Colonic mucosa (tissue), 4 donors: ENCODE measurements at regions not wholly inside any gene's neighbourhood (a gene's known extent, or its start where the extent isn't known, plus 50 kb on each side); places are given as distances from the start of the nearest gene placed in this dataset.

Source experiments
- DNase-seq: peaks from one replicate; pipeline ENCODE4 v3.0.0-alpha.2; 2020
- H3K27ac ChIP-seq: fragments of 200-600 bp; one replicate; pipeline ENCODE4 v1.8.0; 2021
- H3K27me3 ChIP-seq: fragments of 200-600 bp; one replicate; pipeline ENCODE4 v1.8.0; 2021
- H3K36me3 ChIP-seq: fragments of 200-600 bp; one replicate; pipeline ENCODE4 v1.8.0; 2021
- H3K4me1 ChIP-seq: fragments of 200-600 bp; one replicate; pipeline ENCODE4 v1.8.0; 2021; ENCODE audit warnings: mild to moderate bottlenecking
- H3K4me3 ChIP-seq: fragments of 200-600 bp; one replicate; pipeline ENCODE4 v1.8.0; 2021
- H3K9ac ChIP-seq, 2 donors: one replicate each; pipeline ENCODE4 v1.7.0; 2013; ENCODE audit warnings: control low read depth in 2 of 2, low read depth in 2 of 2, low read length in 2 of 2
- H3K9me3 ChIP-seq: fragments of 200-600 bp; one replicate; pipeline ENCODE4 v1.8.0; 2021
- intact Hi-C: fragments of 100-400 bp; cut with DNase I; formaldehyde crosslinking; loops from one replicate; pipeline ENCODE4 v1.14.1; 2022
- TF ChIP-seq, protein P1 (sequence below): fragments of 200-600 bp; IDR thresholded peaks from one replicate; pipeline ENCODE4 v1.8.0; 2022; ENCODE audit warnings: antibody characterized with exemption, mild to moderate bottlenecking
- donor health status: healthy.
- donor health status: DM: no; HTN: no; CAD: no.
- donor health status: DM: no; HTN: no; CAD: no.

DNA sequence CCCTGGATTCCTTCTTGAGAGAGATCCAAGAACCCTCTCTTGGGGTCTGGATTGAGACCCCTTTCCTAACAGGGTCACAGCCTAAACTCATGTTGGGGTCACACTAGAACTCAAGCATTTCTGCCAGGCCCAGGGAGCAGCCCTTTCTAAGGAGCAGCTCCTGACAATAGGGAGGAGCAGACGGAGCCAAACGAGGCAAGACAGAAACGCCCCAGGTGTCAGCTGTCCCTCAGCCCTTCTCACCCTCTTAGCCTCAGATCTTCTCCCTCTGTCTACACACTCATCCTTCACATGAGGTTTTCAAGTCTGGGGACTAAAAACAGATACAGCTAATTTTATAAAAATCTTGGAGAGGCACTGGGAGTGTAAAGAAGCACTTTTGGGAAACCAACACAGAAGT lies 157.2 kb downstream of the SOCS6 start:
- no peak overlapping the region for H3K27ac ChIP-seq
- DNase-seq: no peak
- H3K27me3 ChIP-seq: no peaks in the 10 kb centered on the region
- H3K9ac ChIP-seq: no peak overlapping the region
- no peaks in the 10 kb centered on the region for H3K36me3 ChIP-seq
- H3K4me3 ChIP-seq: no peak overlapping the region
- intact Hi-C loops: no loop called here
- H3K9me3 ChIP-seq: no peaks in the 10 kb centered on the region
- H3K4me1 ChIP-seq: no peaks in the 10 kb centered on the region
- TF ChIP-seq, protein P1, sequence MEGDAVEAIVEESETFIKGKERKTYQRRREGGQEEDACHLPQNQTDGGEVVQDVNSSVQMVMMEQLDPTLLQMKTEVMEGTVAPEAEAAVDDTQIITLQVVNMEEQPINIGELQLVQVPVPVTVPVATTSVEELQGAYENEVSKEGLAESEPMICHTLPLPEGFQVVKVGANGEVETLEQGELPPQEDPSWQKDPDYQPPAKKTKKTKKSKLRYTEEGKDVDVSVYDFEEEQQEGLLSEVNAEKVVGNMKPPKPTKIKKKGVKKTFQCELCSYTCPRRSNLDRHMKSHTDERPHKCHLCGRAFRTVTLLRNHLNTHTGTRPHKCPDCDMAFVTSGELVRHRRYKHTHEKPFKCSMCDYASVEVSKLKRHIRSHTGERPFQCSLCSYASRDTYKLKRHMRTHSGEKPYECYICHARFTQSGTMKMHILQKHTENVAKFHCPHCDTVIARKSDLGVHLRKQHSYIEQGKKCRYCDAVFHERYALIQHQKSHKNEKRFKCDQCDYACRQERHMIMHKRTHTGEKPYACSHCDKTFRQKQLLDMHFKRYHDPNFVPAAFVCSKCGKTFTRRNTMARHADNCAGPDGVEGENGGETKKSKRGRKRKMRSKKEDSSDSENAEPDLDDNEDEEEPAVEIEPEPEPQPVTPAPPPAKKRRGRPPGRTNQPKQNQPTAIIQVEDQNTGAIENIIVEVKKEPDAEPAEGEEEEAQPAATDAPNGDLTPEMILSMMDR: no peak

DNA sequence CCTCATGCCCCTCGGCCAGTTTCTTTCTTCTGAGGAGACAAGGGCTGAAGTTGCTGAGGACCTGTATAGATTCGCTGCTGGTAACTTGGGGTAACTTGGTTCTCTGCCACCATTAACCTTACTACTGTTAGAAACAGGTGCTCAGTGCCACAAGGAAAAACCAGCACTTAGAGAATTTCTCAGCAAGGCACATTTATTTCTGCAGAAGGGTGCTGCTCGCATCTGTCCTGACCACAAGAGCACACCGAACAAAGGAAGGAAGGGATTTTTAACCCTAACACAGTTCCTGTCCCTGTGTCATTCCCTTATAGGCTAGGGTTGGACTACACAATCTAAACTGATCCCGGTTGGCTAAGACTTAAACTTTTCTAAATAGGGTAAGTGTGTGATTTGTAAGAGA lies 154.1 kb downstream of the SOCS6 start:
- no peaks in the 10 kb centered on the region for H3K27me3 ChIP-seq
- H3K27ac ChIP-seq: no peak overlapping the region
- no peaks in the 10 kb centered on the region for H3K36me3 ChIP-seq
- no peaks in the 10 kb centered on the region for H3K4me1 ChIP-seq
- H3K4me3 ChIP-seq: no peak overlapping the region
- intact Hi-C loops: no loop called here
- H3K9me3 ChIP-seq: no peaks in the 10 kb centered on the region
- TF ChIP-seq, protein P1: no peak
- no peak for DNase-seq
- no peak overlapping the region for H3K9ac ChIP-seq

DNA sequence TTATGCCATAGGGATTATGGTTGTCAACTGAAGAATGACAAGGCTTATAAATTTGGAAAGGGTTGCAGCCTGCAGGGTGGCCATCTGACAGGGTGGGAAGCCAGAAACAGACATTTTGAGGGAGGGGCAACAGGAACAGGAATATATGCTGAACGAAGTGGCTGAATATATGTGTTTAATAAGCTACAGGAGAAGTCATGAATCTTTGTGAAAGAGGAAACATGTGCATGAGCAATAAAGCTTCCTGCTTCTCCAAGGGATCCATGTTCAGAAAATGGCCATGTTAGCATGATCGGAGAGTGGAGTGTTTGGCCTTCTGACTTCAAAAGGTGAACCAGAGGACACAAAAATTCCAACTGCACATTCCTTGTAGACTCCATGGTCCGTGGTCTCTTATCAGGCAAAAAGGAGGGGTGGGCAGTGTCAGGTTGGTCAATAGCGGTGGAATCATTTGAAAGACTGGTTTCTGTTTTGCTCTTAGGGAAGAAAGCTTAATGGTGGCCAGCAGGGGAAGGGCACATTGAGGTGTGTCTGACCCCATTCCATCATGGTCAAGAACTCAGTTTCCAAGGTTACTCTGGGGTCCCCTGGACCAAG lies 144.1 kb downstream of the SOCS6 start:
- intact Hi-C loops: no loop called here
- TF ChIP-seq, protein P1: no peak
- H3K27me3 ChIP-seq: no peaks in the 10 kb centered on the region
- DNase-seq: no peak
- no peak overlapping the region for H3K4me3 ChIP-seq
- H3K36me3 ChIP-seq: no peaks in the 10 kb centered on the region
- H3K27ac ChIP-seq: no peak overlapping the region
- H3K9ac ChIP-seq: no peak overlapping the region
- no peaks in the 10 kb centered on the region for H3K9me3 ChIP-seq
- no peaks in the 10 kb centered on the region for H3K4me1 ChIP-seq

DNA sequence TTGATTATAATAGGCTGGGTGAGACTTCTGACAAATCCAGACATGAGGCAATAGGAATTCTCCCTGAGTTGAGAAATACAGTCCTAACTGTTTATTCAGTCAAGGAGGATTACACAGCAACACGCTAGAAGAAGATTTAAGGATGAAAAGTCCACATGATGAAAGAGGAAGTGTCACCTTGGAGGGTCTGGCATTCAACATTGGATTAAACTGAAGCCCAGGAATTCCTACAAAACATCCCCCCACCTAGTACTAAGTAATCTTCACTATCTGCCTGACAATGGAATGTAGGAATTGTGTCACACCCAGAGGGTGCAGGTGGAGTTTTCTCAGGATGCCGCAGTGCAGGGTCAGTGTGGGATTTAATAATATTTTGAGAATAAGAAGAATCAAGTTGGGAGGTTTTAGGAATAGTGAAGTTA lies 142.4 kb downstream of the SOCS6 start:
- intact Hi-C loops: no loop called here
- Histone ChIP-seq H3K27me3 (no peaks in the 10 kb centered on the region), H3K9me3 (no peaks in the 10 kb centered on the region), H3K4me1 (no peaks in the 10 kb centered on the region), H3K4me3 (no peak overlapping the region), H3K36me3 (no peaks in the 10 kb centered on the region), H3K9ac (no peak overlapping the region), H3K27ac (no peak overlapping the region)
- TF ChIP-seq, protein P1: no peak
- no peak for DNase-seq

DNA sequence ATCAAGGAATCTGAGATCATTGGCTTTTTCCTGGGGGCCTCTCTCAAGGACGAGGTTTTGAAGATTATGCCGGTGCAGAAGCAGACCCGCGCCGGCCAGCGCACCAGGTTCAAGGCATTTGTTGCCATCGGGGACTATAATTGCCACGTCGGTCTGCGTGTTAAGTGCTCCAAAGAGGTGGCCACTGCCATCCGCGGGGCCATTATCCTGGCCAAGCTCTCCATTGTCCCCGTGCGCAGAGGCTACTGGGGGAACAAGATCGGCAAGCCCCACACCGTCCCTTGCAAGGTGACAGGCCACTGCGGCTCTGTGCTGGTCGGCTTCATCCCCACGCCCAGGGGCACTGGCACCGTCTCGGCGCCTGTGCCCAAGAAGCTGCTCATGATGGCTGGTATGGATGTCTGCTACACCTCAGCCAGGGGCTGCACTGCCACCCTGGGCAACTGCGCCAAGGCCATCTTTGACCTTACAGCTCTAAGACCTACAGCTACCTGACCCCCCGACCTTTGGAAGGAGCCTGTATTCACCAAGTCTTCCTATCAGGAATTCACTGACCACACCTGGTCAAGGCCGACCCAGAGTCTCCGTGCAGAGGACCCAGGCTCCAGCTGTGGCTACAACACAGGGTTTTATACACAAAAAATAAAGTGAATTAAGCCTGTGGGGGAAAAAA lies 141.8 kb downstream of the SOCS6 start:
- H3K27ac ChIP-seq: no peak overlapping the region
- DNase-seq: no peak
- no peaks in the 10 kb centered on the region for H3K9me3 ChIP-seq
- no peaks in the 10 kb centered on the region for H3K4me1 ChIP-seq
- H3K36me3 ChIP-seq: no peaks in the 10 kb centered on the region
- intact Hi-C loops: no loop called here
- TF ChIP-seq, protein P1: no peak
- H3K27me3 ChIP-seq: no peaks in the 10 kb centered on the region
- H3K4me3 ChIP-seq: no peak overlapping the region
- H3K9ac ChIP-seq: no peak overlapping the region
